B cell (primary cell): ENCODE measurements at regions not wholly inside any gene's neighbourhood (a gene's known extent, or its start where the extent isn't known, plus 50 kb on each side); places are given as distances from the start of the nearest gene placed in this dataset.

Experiments
- ATAC-seq: fragments of 200-7000 bp; cut with Tn5 transposase; one replicate; pipeline ENCODE4 v1.10.0; 2021; ENCODE audit warnings: low read depth, mild to moderate bottlenecking, moderate number of reproducible peaks, moderate library complexity
- CTCF ChIA-PET: fragments of 350-600 bp; sonication (Branson Sonifier 250); formaldehyde crosslinking; loops from one replicate; lab custom pipeline; 2021; ENCODE audit warnings: antibody characterized with exemption, inconsistent platforms; lab: Charles Lee
- POLR2A ChIA-PET: fragments of 350-600 bp; sonication (Branson Sonifier 250); formaldehyde crosslinking; loops from one replicate; lab custom pipeline; 2021; ENCODE audit warnings: antibody characterized with exemption; lab: Charles Lee
- DNase-seq: peaks from one replicate; pipeline ENCODE4 v3.0.0; 2013
- H2AFZ ChIP-seq: 2 replicates; pipeline ENCODE4 v1.6.1; 2012; ENCODE audit warnings: mild to moderate bottlenecking, low read depth, low read length; ENCODE audit not compliant: insufficient read depth, poor library complexity, severe bottlenecking
- H3K27ac ChIP-seq, 2 donors: 1 replicate in 1 of 2; 2 replicates in 1 of 2; pipeline ENCODE4 v1.5.1; 2012 to 2013; ENCODE audit warnings: low read length in 2 of 2, mild to moderate bottlenecking in 2 of 2, moderate library complexity in 1 of 2
- H3K27me3 ChIP-seq, 4 experiments: fragments of 200-600 bp in 1 of 4; sonication (generic) in 1 of 4; replicated peaks in 1 of 4; 1 replicate in 2 of 4; 2 replicates in 2 of 4; pipeline versions ENCODE4 v1.6.1 to v1.7.0; 2013 to 2016; ENCODE audit warnings: low read length in 3 of 4, mild to moderate bottlenecking in 2 of 4, mixed read lengths in 1 of 4, moderate library complexity in 1 of 4; ENCODE audit not compliant: insufficient read depth in 4 of 4, control insufficient read depth in 3 of 4; ENCODE audit errors: control extremely low read depth in 1 of 4
- H3K36me3 ChIP-seq, 2 experiments: replicated peaks in 1 of 2; 1 replicate in 1 of 2; 2 replicates in 1 of 2; pipeline versions ENCODE4 v1.6.1 to v1.7.1; 2013; ENCODE audit warnings: low read length in 1 of 2; ENCODE audit not compliant: insufficient read depth in 2 of 2, control insufficient read depth in 1 of 2; ENCODE audit errors: control extremely low read depth in 1 of 2, extremely low read depth in 1 of 2
- H3K4me1 ChIP-seq, 2 donors: fragments of 200-600 bp in 1 of 2; sonication (generic) in 1 of 2; 1 replicate in 1 of 2; 2 replicates in 1 of 2; pipeline versions ENCODE4 v1.5.1 to v1.6.1; 2013 to 2017; ENCODE audit warnings: low read length in 2 of 2; ENCODE audit not compliant: control insufficient read depth in 2 of 2, insufficient read depth in 2 of 2
- H3K4me2 ChIP-seq: replicated peaks from 2 replicates; pipeline ENCODE3; 2012; ENCODE audit warnings: mild to moderate bottlenecking, low read depth, low read length; ENCODE audit not compliant: poor library complexity, severe bottlenecking
- H3K4me3 ChIP-seq, 5 experiments: fragments of 200-600 bp in 1 of 5; sonication (generic) in 1 of 5; 1 replicate in 3 of 5; 2 replicates in 2 of 5; pipeline versions ENCODE4 v1.5.1 to v1.7.0; 2011 to 2016; ENCODE audit warnings: low read length in 4 of 5, mild to moderate bottlenecking in 4 of 5, low read depth in 2 of 5, control low read depth in 1 of 5, moderate library complexity in 1 of 5; ENCODE audit not compliant: insufficient read depth in 1 of 5; ENCODE audit errors: control extremely low read depth in 1 of 5, extremely low read depth in 1 of 5
- H3K79me2 ChIP-seq: fragments of 200-600 bp; sonication (generic); one replicate; pipeline ENCODE4 v1.6.0; 2016; ENCODE audit warnings: low read length; ENCODE audit not compliant: control insufficient read depth, insufficient read depth
- H3K9ac ChIP-seq: fragments of 200-600 bp; sonication (generic); 2 replicates; pipeline ENCODE4 v1.6.1; 2017; ENCODE audit warnings: mild to moderate bottlenecking, low read length, moderate library complexity
- H3K9me3 ChIP-seq, 3 donors: one replicate each; pipeline versions ENCODE4 v1.6.1 to v1.7.1; 2013; ENCODE audit warnings: low read length in 2 of 3; ENCODE audit not compliant: control insufficient read depth in 2 of 3, insufficient read depth in 1 of 3; ENCODE audit errors: control extremely low read depth in 1 of 3
- H4K20me1 ChIP-seq: 2 replicates; pipeline ENCODE4 v1.6.0; 2012; ENCODE audit warnings: mild to moderate bottlenecking, low read length; ENCODE audit not compliant: insufficient read depth, control insufficient read depth, poor library complexity, severe bottlenecking
- H3K27ac Mint-ChIP-seq: one replicate; pipeline ENCODE4 v1.8.0; 2021; ENCODE audit warnings: mixed read lengths
- H3K27me3 Mint-ChIP-seq: one replicate; pipeline ENCODE4 v1.8.0; 2021; ENCODE audit warnings: mixed read lengths
- H3K4me1 Mint-ChIP-seq: one replicate; pipeline ENCODE4 v1.8.0; 2021; ENCODE audit warnings: mixed read lengths
- H3K4me3 Mint-ChIP-seq: one replicate; pipeline ENCODE4 v1.8.0; 2021; ENCODE audit warnings: mixed read lengths
- H3K9me3 Mint-ChIP-seq: one replicate; pipeline ENCODE4 v1.8.0; 2022; ENCODE audit warnings: mixed read lengths; ENCODE audit not compliant: insufficient read depth
- EZH2 ChIP-seq: IDR thresholded peaks from 2 replicates; pipeline ENCODE4 v1.6.1; 2012; ENCODE audit warnings: borderline replicate concordance, low read depth, mild to moderate bottlenecking, moderate library complexity, low read length; ENCODE audit not compliant: insufficient read depth, poor library complexity, severe bottlenecking
- WGBS: methylation state at CpG from one replicate; pipeline ENCODE4 v1.1.5; 2013; ENCODE audit warnings: missing lambda C conversion rate; ENCODE audit not compliant: insufficient coverage; 5-methylcytosine and 5-hydroxymethylcytosine counted together
- intact Hi-C: fragments of 100-400 bp; cut with micrococcal nuclease; formaldehyde crosslinking; loops from one replicate; pipeline ENCODE4 v1.10.0; 2022
- TF ChIP-seq, protein P1 (sequence below): fragments of 200-600 bp; IDR thresholded peaks from one replicate; pipeline ENCODE4 v1.8.0; 2022; ENCODE audit warnings: antibody characterized with exemption, mild to moderate bottlenecking

DNA sequence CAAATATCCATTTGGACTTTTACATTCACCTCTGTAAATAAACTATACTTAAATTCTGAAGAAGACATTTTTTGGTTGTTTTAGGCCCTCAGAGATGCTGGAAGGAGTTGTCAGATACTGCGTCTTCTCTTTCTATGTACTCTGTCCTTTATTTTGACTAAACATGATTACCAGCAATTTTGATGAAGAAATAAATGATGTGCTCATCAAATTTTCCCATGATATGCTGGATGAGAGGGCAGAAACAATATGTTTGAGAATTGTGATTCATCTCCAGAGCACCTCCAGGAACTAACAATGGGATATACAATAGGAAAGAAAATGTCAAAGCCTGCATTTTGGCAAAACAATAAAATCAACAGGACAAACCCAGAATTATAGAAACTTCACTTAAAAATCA is 481.6 kb upstream of the HS3ST5 start:
- no peaks in the 10 kb centered on the region for H3K4me1 ChIP-seq
- H3K4me2 ChIP-seq, result no peak overlapping the region

DNA sequence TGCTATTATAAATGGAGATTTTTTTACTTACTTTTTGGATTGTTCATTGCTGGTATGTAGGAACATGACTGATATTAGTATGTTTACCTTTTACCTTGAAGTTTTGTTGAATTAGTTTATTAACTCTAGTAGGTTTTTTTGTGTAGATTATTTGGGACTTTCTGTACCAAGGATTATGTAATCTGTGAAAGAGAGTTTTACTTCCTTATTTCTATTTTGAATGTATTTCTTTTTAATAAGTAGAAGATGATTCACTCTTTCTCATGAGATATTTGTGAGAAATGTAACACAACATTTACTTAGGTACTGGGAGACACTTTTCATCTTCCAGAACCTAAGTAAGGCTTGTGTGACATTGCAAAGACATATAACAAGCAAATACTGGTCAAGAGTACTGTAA is 473.9 kb upstream of the HS3ST5 start:
- no peaks in the 10 kb centered on the region for H3K79me2 ChIP-seq
- DNase-seq (no peak), ATAC-seq (no peak)
- no peak overlapping the region for H3K4me2 ChIP-seq
- ChIA-PET CTCF (no interaction called here), POLR2A (no interaction called here)
- H3K27ac ChIP-seq, result no peak overlapping the region
- H3K36me3 ChIP-seq, result no peaks in the 10 kb centered on the region
- Mint-ChIP-seq H3K4me1 (no peaks in the 10 kb centered on the region), H3K4me3 (no peak overlapping the region), H3K27ac (no peak overlapping the region), H3K27me3 (no peaks in the 10 kb centered on the region), H3K9me3 (peaks cover 4% of the 10 kb centered on the region)
- no peak overlapping the region for H3K9ac ChIP-seq
- H3K27me3 ChIP-seq, result no peaks in the 10 kb centered on the region
- no peaks in the 10 kb centered on the region for H3K9me3 ChIP-seq
- intact Hi-C loops, result no loop called here
- H3K4me3 ChIP-seq, result no peak overlapping the region
- no peaks in the 10 kb centered on the region for H3K4me1 ChIP-seq
- no peaks in the 10 kb centered on the region for H4K20me1 ChIP-seq
- H2AFZ ChIP-seq, result no peak overlapping the region
- TF ChIP-seq EZH2, result no peak
- TF ChIP-seq, protein P1, sequence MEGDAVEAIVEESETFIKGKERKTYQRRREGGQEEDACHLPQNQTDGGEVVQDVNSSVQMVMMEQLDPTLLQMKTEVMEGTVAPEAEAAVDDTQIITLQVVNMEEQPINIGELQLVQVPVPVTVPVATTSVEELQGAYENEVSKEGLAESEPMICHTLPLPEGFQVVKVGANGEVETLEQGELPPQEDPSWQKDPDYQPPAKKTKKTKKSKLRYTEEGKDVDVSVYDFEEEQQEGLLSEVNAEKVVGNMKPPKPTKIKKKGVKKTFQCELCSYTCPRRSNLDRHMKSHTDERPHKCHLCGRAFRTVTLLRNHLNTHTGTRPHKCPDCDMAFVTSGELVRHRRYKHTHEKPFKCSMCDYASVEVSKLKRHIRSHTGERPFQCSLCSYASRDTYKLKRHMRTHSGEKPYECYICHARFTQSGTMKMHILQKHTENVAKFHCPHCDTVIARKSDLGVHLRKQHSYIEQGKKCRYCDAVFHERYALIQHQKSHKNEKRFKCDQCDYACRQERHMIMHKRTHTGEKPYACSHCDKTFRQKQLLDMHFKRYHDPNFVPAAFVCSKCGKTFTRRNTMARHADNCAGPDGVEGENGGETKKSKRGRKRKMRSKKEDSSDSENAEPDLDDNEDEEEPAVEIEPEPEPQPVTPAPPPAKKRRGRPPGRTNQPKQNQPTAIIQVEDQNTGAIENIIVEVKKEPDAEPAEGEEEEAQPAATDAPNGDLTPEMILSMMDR, result no peak

More for the DNA sequence above, 481.6 kb upstream of the HS3ST5 start:
- no peaks in the 10 kb centered on the region for H3K27me3 ChIP-seq
- H3K4me3 Mint-ChIP-seq, result no peak overlapping the region
- H3K4me3 ChIP-seq, result no peak overlapping the region
- no peak overlapping the region for H3K27ac ChIP-seq
- intact Hi-C loops, result no loop called here
- no peaks in the 10 kb centered on the region for H3K27me3 Mint-ChIP-seq
- TF ChIP-seq, protein P1, result no peak
- no peak for TF ChIP-seq EZH2
- DNase-seq (no peak), ATAC-seq (no peak)
- no peaks in the 10 kb centered on the region for H4K20me1 ChIP-seq
- no CpG with 5 or more reads among the region's 1 CpG for WGBS
- H3K9me3 ChIP-seq, result no peaks in the 10 kb centered on the region
- H2AFZ ChIP-seq, result no peak overlapping the region
- no peaks in the 10 kb centered on the region for H3K79me2 ChIP-seq
- no peaks in the 10 kb centered on the region for H3K9me3 Mint-ChIP-seq
- no peaks in the 10 kb centered on the region for H3K4me1 Mint-ChIP-seq
- H3K27ac Mint-ChIP-seq, result no peak overlapping the region
- H3K36me3 ChIP-seq, result no peaks in the 10 kb centered on the region
- CTCF ChIA-PET, result no interaction called here
- no peak overlapping the region for H3K9ac ChIP-seq
- POLR2A ChIA-PET, result no interaction called here
